GM21737 (cell line): ENCODE measurements at regions not wholly inside any gene's neighbourhood (a gene's known extent, or its start where the extent isn't known, plus 50 kb on each side); places are given as distances from the start of the nearest gene placed in this dataset.
"Not testable (repeated sequence)": the region's sequence is repeated elsewhere in the genome, so short reads cannot be mapped to it uniquely, and the experiment has no call there.

Experiments
- ATAC-seq: cut with Tn5 transposase; IDR thresholded peaks from one replicate; pipeline ENCODE4 v1.9.1; 2021; ENCODE audit warnings: mild to moderate bottlenecking, moderate library complexity; ENCODE audit not compliant: unreplicated experiment

DNA sequence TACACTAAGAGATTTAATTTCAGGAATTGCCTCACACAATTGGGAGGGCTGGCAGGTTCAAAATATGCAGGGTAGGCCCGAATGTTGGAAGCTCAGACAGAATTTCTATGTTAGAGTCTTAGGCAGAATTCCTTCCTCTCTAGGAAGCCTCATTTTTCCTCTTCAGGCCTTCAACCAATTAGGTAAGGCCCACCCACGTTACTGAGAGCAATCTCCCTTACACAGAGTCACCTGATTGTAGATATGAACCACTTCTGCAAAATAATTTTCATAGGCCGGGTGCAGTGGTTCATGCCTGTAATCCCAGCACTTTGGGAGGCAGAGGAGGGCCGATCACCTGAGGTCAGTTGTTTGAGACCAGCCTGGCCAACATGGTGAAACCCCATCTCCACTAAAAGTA, 50.2 kb upstream of the HIVEP1 start:
- ATAC-seq, result no peak

DNA sequence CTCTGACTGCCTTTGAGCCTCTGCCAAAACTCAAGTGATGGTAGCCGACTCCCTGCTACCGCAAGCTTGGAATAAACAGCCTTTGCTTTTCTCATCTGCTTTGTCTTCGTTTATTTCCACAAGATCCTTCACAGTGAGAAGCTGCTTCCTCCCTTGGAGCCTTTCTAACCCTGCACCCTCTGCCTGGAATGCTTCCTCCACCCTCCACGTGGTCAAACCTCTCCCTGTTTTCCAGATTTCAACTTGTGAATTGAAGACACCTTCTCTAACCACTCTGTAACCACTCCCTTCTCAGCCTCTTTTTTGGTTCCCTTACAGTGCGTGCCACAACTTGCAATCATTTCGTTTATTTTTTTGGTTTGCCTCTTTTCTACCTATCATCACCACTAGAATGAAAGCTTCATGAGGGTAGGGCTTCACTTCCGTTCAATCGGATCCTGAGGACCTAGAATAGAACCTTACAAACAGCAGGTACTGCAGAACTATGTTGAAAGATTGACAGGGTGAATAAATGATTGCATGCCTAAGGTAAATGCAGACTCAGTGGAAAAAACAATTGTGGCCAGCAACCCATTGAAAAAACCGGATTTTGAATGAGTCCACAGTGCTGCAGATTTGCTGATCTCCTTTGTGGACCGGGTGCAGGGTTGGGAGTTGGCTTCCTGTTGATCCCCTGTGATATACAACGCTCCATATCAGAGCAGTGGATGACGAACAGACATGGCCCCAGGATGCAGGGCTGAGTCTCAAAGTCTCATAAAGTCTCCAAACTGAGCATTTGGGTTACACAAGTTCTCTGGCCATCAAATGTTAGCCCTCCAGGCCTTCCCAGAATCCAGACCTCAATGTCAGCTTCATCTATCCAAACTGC, 51.0 kb upstream of the HIVEP1 start:
- ATAC-seq, result no peak

DNA sequence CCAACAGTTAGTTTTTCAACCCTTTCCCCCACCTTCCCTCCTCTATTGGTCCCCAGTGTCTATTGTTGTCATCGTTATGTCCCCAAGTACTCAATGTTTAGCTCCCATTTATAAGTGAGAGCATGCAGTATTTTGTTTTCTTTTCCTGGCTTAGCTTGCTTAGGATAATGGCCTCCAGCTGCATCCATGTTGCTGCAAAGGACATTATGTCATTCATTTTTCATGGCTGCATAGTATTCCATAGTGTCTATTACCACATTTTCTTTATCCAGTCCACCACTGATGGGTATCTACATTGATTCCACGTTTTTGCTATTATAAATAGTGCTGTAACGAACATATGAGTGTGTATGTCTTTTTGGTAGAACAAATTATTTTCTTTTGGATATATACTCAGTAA, 55.3 kb upstream of the HIVEP1 start:
- ATAC-seq, result no peak

DNA sequence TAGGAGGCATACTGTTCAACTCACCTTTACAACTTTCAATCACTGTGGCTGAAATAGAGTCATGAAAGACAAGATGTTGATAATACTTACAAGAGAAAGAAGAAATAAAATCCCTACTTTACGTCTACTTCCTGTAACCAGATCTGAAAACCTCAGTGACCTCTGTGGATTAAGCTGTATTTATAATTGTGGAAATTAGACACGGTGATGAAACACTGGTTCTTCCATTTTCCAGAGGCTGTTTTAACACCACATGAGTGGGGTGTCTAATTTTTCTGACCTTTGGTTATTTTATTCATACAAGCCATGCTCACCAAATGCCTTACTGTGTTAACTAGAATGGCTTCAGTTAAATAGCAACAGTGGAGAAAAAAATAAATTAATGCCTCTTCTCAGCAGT, 58.5 kb upstream of the HIVEP1 start:
- ATAC-seq, result no peak

DNA sequence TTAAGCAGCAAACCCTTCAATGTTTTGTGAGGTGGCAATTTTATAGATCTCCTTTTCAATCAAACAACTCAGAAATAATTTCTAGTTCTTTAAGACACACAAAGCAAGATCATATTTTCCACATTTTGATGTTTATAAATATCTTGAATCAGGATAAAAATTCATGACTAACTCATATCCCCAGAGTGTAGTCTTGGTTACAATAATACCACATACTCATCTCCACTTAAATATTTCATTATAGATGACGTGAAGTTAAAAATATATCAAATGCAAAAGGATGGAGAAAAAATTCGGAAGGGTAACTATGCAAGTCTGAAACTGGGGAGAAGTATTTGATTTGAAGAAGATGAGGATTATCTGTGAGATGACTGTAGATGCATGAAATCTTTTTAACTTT, 59.8 kb upstream of the HIVEP1 start:
- no peak for ATAC-seq

DNA sequence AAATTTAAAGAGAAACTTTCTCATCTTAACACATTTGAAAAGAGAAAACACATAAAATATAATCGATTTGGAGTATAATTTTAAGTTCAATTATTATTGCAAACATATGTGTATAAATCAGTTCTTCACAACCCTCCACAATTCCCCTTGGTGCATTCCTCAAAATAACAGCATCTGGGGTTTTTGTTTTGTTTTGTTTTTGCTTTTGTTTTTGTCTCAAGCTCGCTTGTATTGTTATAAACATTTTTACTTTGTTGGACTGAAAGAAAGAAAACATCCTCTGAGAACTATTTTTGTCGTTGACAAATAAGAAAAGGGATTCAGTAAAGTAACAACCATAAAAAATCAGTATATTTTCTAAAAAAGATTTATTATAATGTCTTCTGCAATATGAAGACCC, 60.2 kb upstream of the HIVEP1 start:
- no peak for ATAC-seq

DNA sequence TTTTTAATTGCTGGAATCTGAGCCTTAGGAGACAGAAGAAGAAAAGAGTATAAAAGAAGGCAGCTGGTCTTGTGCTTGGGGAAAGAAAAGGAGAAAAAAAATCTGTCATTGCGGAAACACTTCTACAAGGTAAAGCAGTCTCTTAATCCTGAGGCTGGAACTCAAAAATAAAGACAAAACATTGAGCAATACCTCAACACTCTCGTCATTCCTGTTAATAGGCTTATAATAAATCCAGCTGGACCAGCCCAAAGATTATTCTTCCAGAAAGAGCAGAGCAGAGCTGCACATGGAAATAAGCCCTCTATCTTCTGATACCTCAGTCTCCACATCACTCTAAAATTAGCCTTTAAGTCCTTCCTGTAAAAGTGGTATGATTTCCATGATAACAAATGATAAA, 62.0 kb upstream of the HIVEP1 start:
- no peak for ATAC-seq

DNA sequence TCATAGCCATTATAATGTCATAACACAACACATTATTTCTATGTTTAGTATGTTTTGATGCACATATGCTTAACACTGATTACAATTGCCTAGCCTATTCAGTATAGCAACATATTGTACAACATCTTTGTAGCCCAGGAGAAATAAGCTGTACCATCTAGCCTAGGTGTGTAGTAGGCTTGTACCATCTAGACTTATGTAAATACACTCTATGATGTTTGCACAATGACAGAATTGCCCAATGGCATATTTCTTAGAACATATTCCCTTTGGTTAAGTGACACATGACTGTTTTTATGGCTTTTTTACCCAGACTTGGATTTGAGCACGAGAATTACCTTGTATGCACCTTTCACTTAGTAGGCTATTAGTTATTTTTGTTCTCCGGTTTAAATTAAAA, 64.5 kb upstream of the HIVEP1 start:
- ATAC-seq, result no peak

DNA sequence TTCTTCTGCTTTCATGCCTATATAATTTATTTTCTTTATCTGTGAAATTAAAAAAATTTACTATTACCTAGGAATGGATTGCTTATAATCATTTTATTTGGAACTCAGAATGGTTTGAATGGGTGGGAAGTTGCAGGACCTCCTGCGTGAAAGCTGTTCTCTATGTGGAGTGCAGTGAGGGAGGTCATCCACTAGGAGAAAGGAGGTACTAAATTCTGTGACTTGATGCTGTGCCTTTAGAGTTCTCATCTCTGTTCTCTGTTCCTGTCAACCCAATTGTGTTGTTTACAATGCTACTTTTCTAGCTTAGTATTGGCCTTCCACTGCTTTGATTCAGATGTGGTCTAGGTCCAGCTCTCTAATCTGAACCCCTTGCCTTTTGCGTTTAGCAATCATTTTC, 65.0 kb upstream of the HIVEP1 start:
- ATAC-seq, result no peak

DNA sequence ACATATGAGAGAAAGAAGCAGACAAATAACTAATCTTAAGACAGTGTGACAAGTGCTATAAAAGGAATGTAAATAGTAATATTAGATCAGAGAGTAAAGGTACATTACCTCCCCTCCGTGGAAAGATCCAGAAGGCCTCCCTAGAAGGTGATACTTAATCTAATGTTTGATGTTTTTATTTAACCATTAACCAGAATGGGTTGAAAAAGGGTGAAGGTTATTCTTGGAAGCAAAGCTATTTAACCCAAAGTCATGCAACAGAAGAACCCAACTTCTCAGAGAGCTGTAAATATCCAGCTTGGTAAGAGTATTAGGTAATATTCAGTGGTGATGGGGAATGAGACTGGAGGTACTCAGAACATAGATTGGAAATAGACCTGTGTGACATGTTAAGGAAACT, 68.0 kb upstream of the HIVEP1 start:
- no peak for ATAC-seq

DNA sequence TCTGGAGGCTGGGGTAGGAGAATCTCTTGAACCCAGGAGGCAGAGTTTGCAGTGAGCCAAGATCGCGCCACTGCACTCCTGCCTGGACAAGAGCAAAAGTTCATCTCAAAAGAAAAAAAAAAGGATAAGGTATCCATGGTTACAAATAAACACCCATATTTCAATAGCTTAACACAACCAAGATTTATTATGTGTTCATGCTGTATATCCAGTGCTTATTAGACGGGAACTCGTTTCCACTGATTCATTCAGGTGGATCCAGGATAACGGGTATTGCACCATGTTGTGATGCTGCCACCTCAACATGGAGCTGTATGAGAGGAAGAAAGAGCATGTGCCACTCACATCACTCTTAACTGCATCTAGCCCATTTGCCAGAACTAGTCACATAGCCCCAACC, 69.1 kb upstream of the HIVEP1 start:
- ATAC-seq, result no peak

DNA sequence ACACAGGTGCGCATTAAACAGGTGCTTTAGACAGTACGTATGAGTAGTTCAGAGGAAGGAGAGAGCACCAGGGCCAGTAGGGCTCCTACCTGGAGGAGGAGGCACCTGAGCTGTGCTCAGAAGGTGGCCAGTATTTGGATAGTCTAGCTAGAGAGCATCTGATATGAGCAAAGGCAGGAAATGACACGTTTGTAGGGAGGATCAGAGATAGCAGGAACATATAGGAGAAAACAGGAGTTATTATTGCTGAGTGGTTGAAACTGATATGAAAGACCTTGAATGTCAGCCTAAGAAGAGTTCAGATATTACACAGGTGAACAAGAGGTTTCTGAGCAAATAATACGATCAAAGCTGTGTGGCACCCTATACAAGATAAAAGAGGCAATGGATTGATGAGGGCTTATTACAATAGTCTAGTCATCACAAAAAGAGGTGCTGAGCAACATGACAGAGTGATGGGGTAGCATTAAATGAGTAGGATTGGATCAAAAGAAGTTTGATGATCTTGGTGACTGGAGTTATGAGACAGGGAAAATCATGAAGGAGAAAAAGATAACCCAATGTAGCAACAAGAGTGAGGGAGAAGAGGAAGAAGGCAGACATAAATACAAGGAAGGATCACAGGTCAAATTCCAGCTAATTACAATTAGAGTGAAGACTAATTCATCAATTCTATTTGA, 69.8 kb upstream of the HIVEP1 start:
- no peak for ATAC-seq

DNA sequence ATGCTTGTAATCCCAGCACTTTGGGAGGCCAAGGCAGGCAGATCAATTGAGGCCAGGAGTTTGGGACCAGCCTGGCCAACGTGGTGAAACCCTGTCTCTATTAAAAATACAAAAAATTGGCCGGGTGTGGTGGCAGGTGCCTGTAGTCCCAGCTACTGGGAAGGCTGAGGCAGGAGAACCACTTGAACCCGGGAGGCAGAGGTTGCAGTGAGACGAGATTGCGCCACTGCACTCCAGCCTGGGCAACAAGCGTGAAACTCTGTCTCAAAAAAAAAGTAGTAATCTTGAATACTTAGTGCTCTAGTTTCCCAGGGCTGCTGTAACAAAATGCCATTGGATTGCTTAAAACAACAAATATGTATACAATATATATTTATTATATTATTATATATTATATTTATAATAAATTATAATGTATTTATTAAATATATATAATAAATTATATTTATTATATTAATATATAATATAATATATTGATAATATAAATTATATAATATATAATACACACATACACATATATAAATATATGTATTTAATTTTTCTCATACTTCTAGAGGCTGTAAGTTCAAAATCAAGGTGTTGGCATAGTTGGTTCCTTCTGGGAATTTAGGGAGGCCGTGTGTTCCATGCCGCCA, 71.5 kb upstream of the HIVEP1 start:
- not testable (repeated sequence) for ATAC-seq

DNA sequence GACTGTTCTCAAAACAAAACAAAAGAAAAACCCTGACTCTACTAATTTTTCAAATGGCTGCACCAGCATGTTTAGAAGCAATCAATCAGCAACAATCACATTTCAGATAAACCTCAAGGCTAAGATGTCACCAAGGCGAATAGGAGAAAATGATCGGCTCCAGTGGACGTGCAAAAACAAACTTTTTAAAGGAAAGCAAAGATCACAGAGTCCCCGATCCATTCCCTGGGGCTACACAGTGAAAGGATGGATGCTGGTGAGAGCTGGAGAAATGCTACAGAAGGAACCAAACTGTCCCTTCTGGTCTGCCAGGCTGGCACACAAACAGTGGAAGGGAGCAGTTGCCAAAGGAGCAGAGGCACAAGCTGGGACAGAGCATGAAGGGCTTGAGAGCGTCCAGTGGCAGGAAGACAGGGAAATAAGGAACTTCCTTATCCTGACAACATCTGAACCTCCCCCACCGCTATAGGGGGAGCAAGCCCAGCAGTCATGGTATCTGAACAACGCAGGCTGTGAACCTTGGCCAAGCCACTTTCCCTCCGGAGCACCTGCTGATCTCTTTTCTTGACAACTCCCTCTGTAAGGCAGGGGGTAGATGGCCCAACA, 73.7 kb upstream of the HIVEP1 start:
- no peak for ATAC-seq

DNA sequence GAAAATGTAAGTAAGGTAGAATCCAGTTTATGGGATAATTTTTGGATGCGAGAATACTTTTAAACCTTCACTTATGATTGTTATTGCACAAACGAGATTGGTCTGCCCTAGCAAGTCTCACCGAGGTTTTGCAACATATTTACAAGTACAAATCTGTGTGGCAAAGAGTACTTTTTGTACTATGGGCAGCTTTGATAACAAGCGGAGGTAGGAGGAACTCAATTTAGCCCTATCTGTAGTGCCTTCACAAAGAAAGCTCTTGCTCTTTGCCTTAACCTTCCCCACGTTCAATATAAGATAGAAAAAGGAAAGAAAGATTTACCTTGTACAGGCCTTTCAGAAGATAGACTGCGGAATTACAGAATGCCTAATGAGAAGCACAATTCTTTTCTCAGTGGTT, 77.5 kb upstream of the HIVEP1 start:
- ATAC-seq, result no peak

DNA sequence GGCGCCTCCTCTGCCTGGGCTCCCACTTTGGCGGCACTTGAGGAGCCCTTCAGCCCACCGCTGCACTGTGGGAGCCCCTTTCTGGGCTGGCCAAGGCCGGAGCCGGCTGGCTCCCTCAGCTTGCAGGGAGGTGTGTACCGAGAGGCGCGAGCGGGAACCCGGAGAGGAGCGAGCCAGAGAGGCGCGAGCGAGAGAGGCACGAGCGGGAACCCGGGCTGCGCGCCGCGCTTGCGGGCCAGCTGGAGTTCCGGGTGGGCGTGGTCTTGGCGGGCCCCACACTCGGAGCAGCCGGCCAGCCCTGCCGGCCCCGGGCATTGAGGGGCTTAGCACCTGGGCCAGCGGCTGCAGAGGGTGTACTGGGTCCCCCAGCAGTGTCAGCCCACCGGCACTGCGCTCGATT, 79.2 kb upstream of the HIVEP1 start:
- not testable (repeated sequence) for ATAC-seq

DNA sequence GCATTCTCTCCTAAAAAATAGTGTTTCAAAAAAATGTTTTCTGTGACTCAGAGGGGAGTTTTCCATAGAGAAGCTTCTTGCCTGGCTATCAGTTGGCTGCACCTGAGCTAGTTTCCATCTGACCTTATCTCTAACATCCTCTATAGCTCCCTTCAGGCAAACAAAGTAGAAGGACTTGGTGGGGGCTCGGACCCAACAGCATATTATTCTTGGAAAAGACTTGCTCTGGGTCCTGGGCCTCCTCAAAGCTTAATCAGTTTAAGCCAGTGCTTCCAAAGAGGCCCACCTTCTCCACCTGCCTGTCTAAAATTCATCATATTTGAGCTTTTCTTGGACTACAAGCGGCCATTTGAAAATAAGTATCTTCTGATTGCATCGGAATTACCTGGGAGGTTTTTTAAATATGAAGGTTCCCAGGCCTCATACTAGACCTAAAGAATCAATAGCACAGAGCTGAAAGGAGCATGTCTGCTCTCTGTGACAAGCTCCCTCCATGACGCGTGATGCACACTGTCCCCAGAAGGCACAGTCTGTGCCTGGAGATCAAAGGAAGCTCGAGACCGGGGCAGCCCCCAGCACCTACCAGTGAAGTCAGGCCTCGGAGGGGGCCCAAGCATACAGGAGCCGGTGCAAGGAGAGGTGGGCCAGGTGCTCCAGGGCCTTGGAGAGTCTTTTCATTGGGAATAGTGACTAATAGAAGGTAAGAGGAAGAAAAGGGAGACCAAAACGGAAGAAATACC, 80.6 kb upstream of the HIVEP1 start:
- no peak for ATAC-seq

DNA sequence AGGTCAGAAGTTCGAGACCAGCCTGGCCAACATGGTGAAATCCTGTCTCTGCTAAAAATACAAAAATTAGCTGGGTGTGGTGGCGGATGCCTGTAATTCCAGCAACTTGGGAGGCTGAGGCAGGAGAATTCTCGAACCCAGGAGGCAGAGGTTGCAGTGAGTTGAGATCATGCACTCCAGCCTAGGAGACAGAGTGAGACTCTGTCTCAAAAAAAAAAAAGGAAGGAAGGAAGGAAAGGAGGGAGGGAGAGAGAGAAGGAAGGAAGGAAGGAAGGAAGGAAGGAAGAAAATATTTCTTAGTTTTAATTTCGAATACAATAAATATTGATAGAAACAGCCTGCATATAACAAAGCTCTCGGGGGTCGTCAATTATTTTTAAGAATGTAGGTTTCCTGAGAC, 81.3 kb upstream of the HIVEP1 start:
- not testable (repeated sequence) for ATAC-seq

DNA sequence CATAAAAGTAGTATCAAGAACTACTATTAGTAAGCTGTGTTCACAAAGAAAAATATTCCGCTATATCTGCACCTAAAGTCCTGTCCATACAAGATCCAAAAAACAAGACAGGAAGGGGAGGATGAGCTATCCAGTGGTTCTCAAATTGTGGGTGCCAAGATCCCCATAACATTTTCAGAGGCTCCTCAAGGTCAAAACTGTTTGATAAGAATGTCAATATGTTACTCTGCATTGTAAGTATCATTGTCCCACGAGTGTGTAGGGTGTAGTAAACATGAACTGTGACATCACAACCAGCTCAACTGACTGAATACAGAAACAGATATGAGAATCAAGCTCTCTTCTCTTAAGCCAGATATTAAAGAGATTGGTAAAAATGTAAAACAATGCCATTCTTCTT, 81.9 kb upstream of the HIVEP1 start:
- no peak for ATAC-seq

DNA sequence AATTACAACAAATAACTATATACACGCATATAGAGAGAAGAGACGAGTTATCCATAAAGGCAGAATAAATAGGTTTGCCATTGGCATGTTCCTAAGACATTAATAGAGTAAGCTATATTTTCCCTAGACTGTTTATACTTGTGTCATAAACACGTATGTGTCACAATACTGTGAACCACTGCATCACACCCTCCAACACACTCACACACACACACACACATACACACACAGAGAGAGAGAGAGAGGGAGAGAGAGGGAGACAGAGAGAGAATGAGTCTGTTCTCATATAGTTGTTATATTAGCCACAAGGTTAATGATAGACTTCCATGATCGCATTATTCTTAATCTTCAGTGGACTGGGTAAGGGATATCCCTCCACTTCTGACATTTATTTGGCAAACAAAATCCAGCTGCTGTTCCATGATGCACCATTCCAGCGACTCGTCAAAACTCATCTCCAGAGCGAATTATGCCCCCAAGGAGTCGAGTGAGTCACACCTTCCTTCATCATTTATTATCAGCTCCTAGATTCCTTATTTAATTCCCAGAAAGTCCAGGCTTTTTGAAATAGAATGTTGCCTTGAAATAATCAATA, 82.8 kb upstream of the HIVEP1 start:
- no peak for ATAC-seq
